GM13976 (cell line): ENCODE measurements at regions not wholly inside any gene's neighbourhood (a gene's known extent, or its start where the extent isn't known, plus 50 kb on each side); places are given as distances from the start of the nearest gene placed in this dataset.

Experiments used
- DNase-seq: peaks from one replicate; pipeline ENCODE4 v3.0.0; 2012; ENCODE audit warnings: low spot score
- in situ Hi-C: fragments of 300-500 bp; cut with MboI; formaldehyde crosslinking; loops from one replicate; pipeline ENCODE4 v1.12.0; 2022; ENCODE audit warnings: low sequenced_read_pairs, mixed read lengths, inconsistent platforms; ENCODE audit not compliant: unreplicated experiment
- TF ChIP-seq, protein P1 (sequence below): IDR thresholded peaks from 2 replicates; pipeline ENCODE4 v1.5.1; 2012; ENCODE audit warnings: borderline replicate concordance, mild to moderate bottlenecking; ENCODE audit not compliant: insufficient read depth; ENCODE audit errors: extremely low read depth, missing control alignments, control extremely low read depth

- DNase-seq: no peak
- in situ Hi-C loops: no loop called here
- TF ChIP-seq, protein P1, sequence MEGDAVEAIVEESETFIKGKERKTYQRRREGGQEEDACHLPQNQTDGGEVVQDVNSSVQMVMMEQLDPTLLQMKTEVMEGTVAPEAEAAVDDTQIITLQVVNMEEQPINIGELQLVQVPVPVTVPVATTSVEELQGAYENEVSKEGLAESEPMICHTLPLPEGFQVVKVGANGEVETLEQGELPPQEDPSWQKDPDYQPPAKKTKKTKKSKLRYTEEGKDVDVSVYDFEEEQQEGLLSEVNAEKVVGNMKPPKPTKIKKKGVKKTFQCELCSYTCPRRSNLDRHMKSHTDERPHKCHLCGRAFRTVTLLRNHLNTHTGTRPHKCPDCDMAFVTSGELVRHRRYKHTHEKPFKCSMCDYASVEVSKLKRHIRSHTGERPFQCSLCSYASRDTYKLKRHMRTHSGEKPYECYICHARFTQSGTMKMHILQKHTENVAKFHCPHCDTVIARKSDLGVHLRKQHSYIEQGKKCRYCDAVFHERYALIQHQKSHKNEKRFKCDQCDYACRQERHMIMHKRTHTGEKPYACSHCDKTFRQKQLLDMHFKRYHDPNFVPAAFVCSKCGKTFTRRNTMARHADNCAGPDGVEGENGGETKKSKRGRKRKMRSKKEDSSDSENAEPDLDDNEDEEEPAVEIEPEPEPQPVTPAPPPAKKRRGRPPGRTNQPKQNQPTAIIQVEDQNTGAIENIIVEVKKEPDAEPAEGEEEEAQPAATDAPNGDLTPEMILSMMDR: no peak
Measured at GRCh38 chr16:51747329-51747728, 596.3 kb upstream of the SALL1 start.

DNA sequence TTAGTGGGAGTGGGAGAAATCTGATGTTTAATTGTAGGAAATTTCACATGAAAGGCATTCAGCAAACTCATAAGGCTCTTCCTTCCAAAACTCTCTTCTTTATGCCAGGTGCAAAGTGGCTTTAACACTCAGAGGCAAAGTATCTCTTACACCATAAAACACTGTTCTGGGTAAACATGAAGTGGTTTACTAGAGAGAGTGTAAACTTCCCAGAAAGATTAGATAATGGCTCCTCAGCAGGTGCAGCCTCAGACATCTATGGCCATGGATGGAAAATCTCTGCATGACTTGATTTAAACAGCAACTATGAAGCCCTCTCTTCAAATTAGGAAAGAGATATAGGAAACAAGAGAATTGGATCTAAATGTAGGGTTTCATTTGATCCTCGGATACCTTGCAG is 583.1 kb upstream of the SALL1 start:
- in situ Hi-C loops: no loop called here
- no peak for DNase-seq
- TF ChIP-seq, protein P1: no peak

DNA sequence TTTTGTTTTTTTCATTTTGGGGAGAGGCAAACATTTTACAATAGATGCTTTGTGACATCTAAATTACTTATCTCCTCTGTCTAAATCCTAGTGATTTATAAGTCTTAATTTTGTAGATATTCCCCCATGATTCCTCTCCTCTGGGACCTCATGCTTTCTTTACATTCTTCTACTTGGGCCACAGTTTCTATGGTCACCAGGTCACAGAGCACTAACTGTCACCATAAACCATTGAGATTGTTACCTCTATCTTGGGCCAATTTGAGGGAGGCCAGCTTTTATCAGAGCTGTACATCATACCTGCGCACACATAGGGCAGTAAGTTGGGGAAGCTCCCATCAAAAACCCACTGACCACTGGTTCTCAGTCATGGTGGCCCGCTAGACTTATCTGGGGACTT is 582.1 kb upstream of the SALL1 start:
- in situ Hi-C loops: no loop called here
- no peak for DNase-seq
- TF ChIP-seq, protein P1: no peak

- in situ Hi-C loops: no loop called here
- no peak for DNase-seq
- TF ChIP-seq, protein P1: no peak
Measured at GRCh38 chr16:51731160-51731559, 580.1 kb upstream of the SALL1 start.

GRCh38 chr16:51723036-51723724 is 572.1 kb upstream of the SALL1 start:
- in situ Hi-C loops: no loop called here
- TF ChIP-seq, protein P1: no peak
- no peak for DNase-seq

GRCh38 chr16:51722467-51722866 is 571.4 kb upstream of the SALL1 start:
- in situ Hi-C loops: no loop called here
- DNase-seq: no peak
- TF ChIP-seq, protein P1: no peak

DNA sequence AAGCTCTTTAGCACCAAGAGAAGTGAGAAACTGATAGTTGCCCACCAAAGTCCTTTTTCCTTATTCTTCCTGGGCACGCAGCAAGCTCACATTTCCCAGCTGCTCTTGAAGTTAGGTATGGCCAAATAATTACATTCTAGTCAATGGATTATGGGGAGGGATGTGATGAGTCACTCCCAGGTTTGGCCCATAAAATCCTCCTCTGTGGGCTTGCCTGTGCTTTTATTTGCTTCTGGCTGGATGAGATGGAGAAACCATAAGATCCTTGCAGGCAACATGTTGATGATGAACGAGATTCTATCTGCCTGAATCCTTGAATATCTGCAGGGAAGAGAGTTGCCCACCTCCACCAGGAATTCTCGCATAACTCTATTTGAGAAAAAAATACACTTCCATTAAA is 568.3 kb upstream of the SALL1 start:
- in situ Hi-C loops: no loop called here
- DNase-seq: no peak
- TF ChIP-seq, protein P1: no peak
